ENCODE measurements at regions not wholly inside any gene's neighbourhood (a gene's known extent, or its start where the extent isn't known, plus 50 kb on each side); places are given as distances from the start of the nearest gene placed in this dataset.

DNA sequence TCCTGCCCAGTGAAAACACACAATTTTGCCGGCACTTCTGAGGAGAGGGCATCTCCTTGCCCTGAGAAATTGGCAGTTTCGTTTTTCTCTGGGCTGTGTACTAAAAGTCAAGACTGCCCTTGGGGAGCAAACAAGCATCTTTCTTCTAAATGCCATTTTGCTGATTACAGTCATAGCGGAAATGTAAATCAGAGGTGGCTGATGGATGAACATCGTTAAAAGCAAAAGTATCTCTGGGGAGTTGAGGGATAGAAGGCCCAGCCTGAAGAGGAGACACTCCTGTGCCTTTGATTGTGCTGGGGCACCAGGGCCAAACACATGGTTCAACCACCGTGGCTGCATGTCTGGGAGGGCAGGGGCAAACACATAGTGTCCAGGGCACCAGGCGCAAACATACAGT is 49.8 kb downstream of the ABCC12 start:
- no peaks in the 10 kb centered on the region for H3K79me2 ChIP-seq (ENCODE audit: insufficient read depth, low read length)
- H3K27me3 ChIP-seq (ENCODE audit: insufficient read depth, low read length): no peaks in the 10 kb centered on the region; the same call in 1 of the 2 replicates
- no peak overlapping the region for H3K27ac ChIP-seq (ENCODE audit: low read depth, low read length, poor library complexity, severe bottlenecking)
- H3F3A ChIP-seq (ENCODE audit: insufficient read depth, low read length): no peaks in the 10 kb centered on the region
- no peak for TF ChIP-seq EZH2 (IDR thresholded peaks at IDR 0.05; ENCODE audit: borderline replicate concordance, low read length)
- TF ChIP-seq, protein P1, sequence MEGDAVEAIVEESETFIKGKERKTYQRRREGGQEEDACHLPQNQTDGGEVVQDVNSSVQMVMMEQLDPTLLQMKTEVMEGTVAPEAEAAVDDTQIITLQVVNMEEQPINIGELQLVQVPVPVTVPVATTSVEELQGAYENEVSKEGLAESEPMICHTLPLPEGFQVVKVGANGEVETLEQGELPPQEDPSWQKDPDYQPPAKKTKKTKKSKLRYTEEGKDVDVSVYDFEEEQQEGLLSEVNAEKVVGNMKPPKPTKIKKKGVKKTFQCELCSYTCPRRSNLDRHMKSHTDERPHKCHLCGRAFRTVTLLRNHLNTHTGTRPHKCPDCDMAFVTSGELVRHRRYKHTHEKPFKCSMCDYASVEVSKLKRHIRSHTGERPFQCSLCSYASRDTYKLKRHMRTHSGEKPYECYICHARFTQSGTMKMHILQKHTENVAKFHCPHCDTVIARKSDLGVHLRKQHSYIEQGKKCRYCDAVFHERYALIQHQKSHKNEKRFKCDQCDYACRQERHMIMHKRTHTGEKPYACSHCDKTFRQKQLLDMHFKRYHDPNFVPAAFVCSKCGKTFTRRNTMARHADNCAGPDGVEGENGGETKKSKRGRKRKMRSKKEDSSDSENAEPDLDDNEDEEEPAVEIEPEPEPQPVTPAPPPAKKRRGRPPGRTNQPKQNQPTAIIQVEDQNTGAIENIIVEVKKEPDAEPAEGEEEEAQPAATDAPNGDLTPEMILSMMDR (IDR thresholded peaks at IDR 0.05; ENCODE audit: low read length): no peak
- H3K4me2 ChIP-seq (ENCODE audit: low read length): no peak overlapping the region
- H3K4me1 ChIP-seq (ENCODE audit: insufficient read depth, low read length, severe bottlenecking): no peaks in the 10 kb centered on the region
- no peaks in the 10 kb centered on the region for H3K9me3 ChIP-seq (ENCODE audit: low read length)
- no peaks in the 10 kb centered on the region for H3K36me3 ChIP-seq (ENCODE audit: insufficient read depth, low read length)
- H3K4me3 ChIP-seq (ENCODE audit: low read depth, low read length, poor library complexity, severe bottlenecking): no peak overlapping the region
- H2AFZ ChIP-seq (ENCODE audit: low read length): no peak overlapping the region
- no peak overlapping the region for H3K9ac ChIP-seq (ENCODE audit: low read length)
- H4K20me1 ChIP-seq (ENCODE audit: insufficient read depth, low read length): no peaks in the 10 kb centered on the region
- no peaks in the 10 kb centered on the region for H3K9me2 ChIP-seq (ENCODE audit: low read depth, low read length)

DNA sequence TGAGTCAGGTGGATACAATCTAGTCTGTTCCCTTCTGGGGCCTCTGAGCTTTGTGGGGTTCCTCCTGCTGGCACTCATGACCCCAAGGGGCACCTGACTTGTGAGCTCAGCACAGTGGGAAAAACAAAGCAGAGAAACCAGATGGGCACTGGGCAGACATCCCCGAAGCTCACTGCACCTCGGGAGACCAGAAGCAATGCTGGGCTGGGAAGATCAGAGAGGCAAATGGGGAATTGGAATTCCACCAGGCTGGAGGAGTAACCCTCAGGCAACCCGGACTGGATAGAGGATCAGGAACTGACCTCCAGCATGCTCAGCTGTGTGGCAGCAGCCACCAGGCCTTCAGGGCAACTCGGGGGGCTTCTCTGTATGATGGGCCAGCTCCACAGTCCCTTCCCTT is 50.3 kb downstream of the ABCC12 start:
- Histone ChIP-seq H3K4me2 (ENCODE audit: low read length) (no peak overlapping the region), H2AFZ (ENCODE audit: low read length) (no peak overlapping the region), H3K36me3 (ENCODE audit: insufficient read depth, low read length) (no peaks in the 10 kb centered on the region), H4K20me1 (ENCODE audit: insufficient read depth, low read length) (no peaks in the 10 kb centered on the region), H3K9me2 (ENCODE audit: low read depth, low read length) (no peaks in the 10 kb centered on the region), H3K27me3 (ENCODE audit: insufficient read depth, low read length) (no peaks in the 10 kb centered on the region; the same call in 1 of the 2 replicates), H3K27ac (ENCODE audit: low read depth, low read length, poor library complexity, severe bottlenecking) (no peak overlapping the region), H3K4me1 (ENCODE audit: insufficient read depth, low read length, severe bottlenecking) (no peaks in the 10 kb centered on the region), H3K9me3 (ENCODE audit: low read length) (no peaks in the 10 kb centered on the region), H3K79me2 (ENCODE audit: insufficient read depth, low read length) (no peaks in the 10 kb centered on the region), H3K4me3 (ENCODE audit: low read depth, low read length, poor library complexity, severe bottlenecking) (no peak overlapping the region), H3K9ac (ENCODE audit: low read length) (no peak overlapping the region), H3F3A (ENCODE audit: insufficient read depth, low read length) (no peaks in the 10 kb centered on the region)
- TF ChIP-seq EZH2 (IDR thresholded peaks at IDR 0.05; ENCODE audit: borderline replicate concordance, low read length): no peak
- TF ChIP-seq, protein P1 (IDR thresholded peaks at IDR 0.05; ENCODE audit: low read length): no peak

- no peaks in the 10 kb centered on the region for H3K79me2 ChIP-seq (ENCODE audit: insufficient read depth, low read length)
- H4K20me1 ChIP-seq (ENCODE audit: insufficient read depth, low read length): no peaks in the 10 kb centered on the region
- no peak for TF ChIP-seq EZH2 (IDR thresholded peaks at IDR 0.05; ENCODE audit: borderline replicate concordance, low read length)
- TF ChIP-seq, protein P1 (IDR thresholded peaks at IDR 0.05; ENCODE audit: low read length): no peak
- H3K9me3 ChIP-seq (ENCODE audit: low read length): no peaks in the 10 kb centered on the region
- no peak overlapping the region for H2AFZ ChIP-seq (ENCODE audit: low read length)
- no peak overlapping the region for H3K9ac ChIP-seq (ENCODE audit: low read length)
- H3K36me3 ChIP-seq (ENCODE audit: insufficient read depth, low read length): no peaks in the 10 kb centered on the region
- H3K4me3 ChIP-seq (ENCODE audit: low read depth, low read length, poor library complexity, severe bottlenecking): no peak overlapping the region
- H3K4me1 ChIP-seq (ENCODE audit: insufficient read depth, low read length, severe bottlenecking): no peaks in the 10 kb centered on the region
- H3K27ac ChIP-seq (ENCODE audit: low read depth, low read length, poor library complexity, severe bottlenecking): no peak overlapping the region
- no peaks in the 10 kb centered on the region for H3K9me2 ChIP-seq (ENCODE audit: low read depth, low read length)
- no peaks in the 10 kb centered on the region; the same call in 1 of the 2 replicates for H3K27me3 ChIP-seq (ENCODE audit: insufficient read depth, low read length)
- H3K4me2 ChIP-seq (ENCODE audit: low read length): no peak overlapping the region
- H3F3A ChIP-seq (ENCODE audit: insufficient read depth, low read length): no peaks in the 10 kb centered on the region
These were observed 52.2 kb downstream of the ABCC12 start for GRCh38 chr16:48103591-48103990.

All from OCI-LY1 (cell line).